Neuronal stem cell (in vitro differentiated cells): ENCODE measurements at regions not wholly inside any gene's neighbourhood (a gene's known extent, or its start where the extent isn't known, plus 50 kb on each side); places are given as distances from the start of the nearest gene placed in this dataset.
A peak's percentile ranks its signal among the peaks of the same experiment; 100 is the strongest.

Experiments
- DNase-seq: peaks from one replicate; pipeline ENCODE4 v3.0.0-alpha.2; 2013; ENCODE audit warnings: low spot score
- H2AFZ ChIP-seq: one replicate; pipeline ENCODE4 v1.6.1; 2013; ENCODE audit warnings: mild to moderate bottlenecking, low read length, inconsistent platforms
- H2AK5ac ChIP-seq: 2 replicates; pipeline ENCODE4 v1.6.1; 2013; ENCODE audit warnings: low read depth, mild to moderate bottlenecking, inconsistent platforms, low read length, moderate library complexity, mixed read lengths
- H2BK120ac ChIP-seq: 2 replicates; pipeline ENCODE4 v1.6.1; 2013; ENCODE audit warnings: low read depth, mild to moderate bottlenecking, inconsistent platforms, low read length, moderate library complexity, mixed read lengths
- H2BK12ac ChIP-seq: one replicate; pipeline ENCODE4 v1.6.1; 2013; ENCODE audit warnings: low read length, inconsistent platforms
- H2BK15ac ChIP-seq: 2 replicates; pipeline ENCODE4 v1.6.1; 2013; ENCODE audit warnings: mild to moderate bottlenecking, low read length, inconsistent platforms, mixed read lengths
- H2BK5ac ChIP-seq: one replicate; pipeline ENCODE4 v1.6.1; 2013; ENCODE audit warnings: inconsistent platforms, mild to moderate bottlenecking, low read length, moderate library complexity
- H3K14ac ChIP-seq: one replicate; pipeline ENCODE4 v1.6.1; 2013; ENCODE audit warnings: low read length, inconsistent platforms
- H3K18ac ChIP-seq: 2 replicates; pipeline ENCODE4 v1.6.1; 2013; ENCODE audit warnings: low read length, inconsistent platforms
- H3K23ac ChIP-seq: 2 replicates; pipeline ENCODE4 v1.6.1; 2013; ENCODE audit warnings: low read depth, mild to moderate bottlenecking, mixed read lengths, low read length, inconsistent platforms; ENCODE audit not compliant: poor library complexity
- H3K27ac ChIP-seq: replicated peaks from 3 replicates; pipeline ENCODE4 v1.5.1; 2013; ENCODE audit warnings: low read length, inconsistent platforms
- H3K27me3 ChIP-seq, 3 experiments: 2 replicates each; pipeline ENCODE4 v1.6.1; 2013; ENCODE audit warnings: low read length in 3 of 3, mild to moderate bottlenecking in 2 of 3, inconsistent platforms in 1 of 3, low read depth in 1 of 3, mixed read lengths in 1 of 3, moderate library complexity in 1 of 3; ENCODE audit not compliant: control insufficient read depth in 3 of 3, insufficient read depth in 3 of 3
- H3K36me3 ChIP-seq, 2 donors: replicated peaks in 1 of 2; 2 replicates each; pipeline ENCODE4 v1.6.1; 2013; ENCODE audit warnings: low read length in 2 of 2; ENCODE audit not compliant: control insufficient read depth in 2 of 2, insufficient read depth in 2 of 2
- H3K4ac ChIP-seq: 2 replicates; pipeline ENCODE4 v1.6.1; 2013; ENCODE audit warnings: inconsistent platforms, mild to moderate bottlenecking, low read length, moderate library complexity
- H3K4me1 ChIP-seq, 2 donors: 1 replicate in 1 of 2; 2 replicates in 1 of 2; pipeline ENCODE4 v1.6.1; 2013; ENCODE audit warnings: low read length in 2 of 2, low read depth in 1 of 2; ENCODE audit not compliant: control insufficient read depth in 2 of 2, insufficient read depth in 1 of 2
- H3K4me2 ChIP-seq: one replicate; pipeline ENCODE4 v1.6.1; 2013; ENCODE audit warnings: mild to moderate bottlenecking, low read length, inconsistent platforms; ENCODE audit not compliant: insufficient read depth, poor library complexity, severe bottlenecking
- H3K4me3 ChIP-seq, 2 donors: 2 replicates each; pipeline ENCODE4 v1.5.1; 2013; ENCODE audit warnings: low read length in 2 of 2, mild to moderate bottlenecking in 2 of 2, inconsistent platforms in 1 of 2, moderate library complexity in 1 of 2
- H3K79me1 ChIP-seq: one replicate; pipeline ENCODE4 v1.6.1; 2013; ENCODE audit warnings: low read depth, mild to moderate bottlenecking, inconsistent platforms, low read length, moderate library complexity
- H3K9ac ChIP-seq: one replicate; pipeline ENCODE4 v1.6.1; 2013; ENCODE audit warnings: mild to moderate bottlenecking, low read depth, low read length, inconsistent platforms; ENCODE audit not compliant: poor library complexity
- H3K9me3 ChIP-seq, 2 donors: replicated peaks in 1 of 2; 2 replicates each; pipeline versions ENCODE3 to v1.6.1; 2013; ENCODE audit warnings: low read length in 2 of 2, mild to moderate bottlenecking in 2 of 2, inconsistent platforms in 1 of 2, low read depth in 1 of 2, mixed read lengths in 1 of 2, moderate library complexity in 1 of 2; ENCODE audit not compliant: control insufficient read depth in 2 of 2, insufficient read depth in 1 of 2
- H4K8ac ChIP-seq: one replicate; pipeline ENCODE4 v1.6.1; 2013; ENCODE audit warnings: low read depth, mild to moderate bottlenecking, inconsistent platforms, low read length, moderate library complexity
- H4K91ac ChIP-seq: one replicate; pipeline ENCODE4 v1.6.1; 2013; ENCODE audit warnings: low read length, low read depth, mild to moderate bottlenecking, inconsistent platforms; ENCODE audit not compliant: poor library complexity
- WGBS, 2 donors: extraction: QIAGEN DNeasy Blood & Tissue Kit; methylation state at CpG; one replicate each; pipeline ENCODE4 v1.1.7; 2013; ENCODE audit warnings: missing lambda C conversion rate in 2 of 2, mixed read lengths in 1 of 2; ENCODE audit not compliant: insufficient read length in 2 of 2, insufficient replicate concordance in 1 of 2; ENCODE audit errors: extremely low coverage in 2 of 2; 5-methylcytosine and 5-hydroxymethylcytosine counted together

GRCh38 chr17:5962371-5962770 is 107.8 kb upstream of the WSCD1 start:
- Histone ChIP-seq H4K91ac (no peak overlapping the region), H3K4me1 (no peaks in the 10 kb centered on the region), H2BK15ac (no peak overlapping the region), H3K4me2 (no peak overlapping the region), H3K79me1 (no peaks in the 10 kb centered on the region), H2BK12ac (no peak overlapping the region), H3K27me3 (no peaks in the 10 kb centered on the region), H2BK5ac (no peak overlapping the region), H3K4me3 (no peak overlapping the region), H3K18ac (no peak overlapping the region), H3K9ac (no peak overlapping the region), H2AFZ (no peak overlapping the region), H3K14ac (no peak overlapping the region), H3K23ac (no peak overlapping the region), H3K9me3 (peaks cover 0 to 3% of the 10 kb centered on the region in 2 donors), H3K4ac (no peak overlapping the region), H2AK5ac (no peak overlapping the region), H3K27ac (no peak overlapping the region), H2BK120ac (no peak overlapping the region), H4K8ac (no peak overlapping the region), H3K36me3 (no peaks in the 10 kb centered on the region)
- no CpG with 5 or more reads among the region's 4 CpGs for WGBS, 2 donors
- DNase-seq: no peak

GRCh38 chr17:5971969-5972368 is 98.2 kb upstream of the WSCD1 start:
- Histone ChIP-seq H3K14ac (peak overlapping the region; percentile 38), H3K79me1 (no peaks in the 10 kb centered on the region), H3K4me3 (no peak overlapping the region), H3K23ac (no peak overlapping the region), H3K4me1 (peaks cover 0 to 2% of the 10 kb centered on the region in 2 donors), H4K8ac (no peak overlapping the region), H2AFZ (no peak overlapping the region), H3K4me2 (no peak overlapping the region), H3K9me3 (peaks cover 0 to 5% of the 10 kb centered on the region in 2 donors), H2BK5ac (no peak overlapping the region), H3K27ac (no peak overlapping the region), H2AK5ac (no peak overlapping the region), H2BK12ac (no peak overlapping the region), H3K36me3 (no peaks in the 10 kb centered on the region), H2BK15ac (no peak overlapping the region), H3K27me3 (peaks cover 0 to 4% (median 0%) of the 10 kb centered on the region in 3 experiments), H3K9ac (no peak overlapping the region), H3K4ac (no peak overlapping the region), H4K91ac (no peak overlapping the region), H3K18ac (no peak overlapping the region), H2BK120ac (no peak overlapping the region)
- WGBS, 2 donors: no CpG with 5 or more reads among the region's 1 CpG
- DNase-seq: no peak

DNA sequence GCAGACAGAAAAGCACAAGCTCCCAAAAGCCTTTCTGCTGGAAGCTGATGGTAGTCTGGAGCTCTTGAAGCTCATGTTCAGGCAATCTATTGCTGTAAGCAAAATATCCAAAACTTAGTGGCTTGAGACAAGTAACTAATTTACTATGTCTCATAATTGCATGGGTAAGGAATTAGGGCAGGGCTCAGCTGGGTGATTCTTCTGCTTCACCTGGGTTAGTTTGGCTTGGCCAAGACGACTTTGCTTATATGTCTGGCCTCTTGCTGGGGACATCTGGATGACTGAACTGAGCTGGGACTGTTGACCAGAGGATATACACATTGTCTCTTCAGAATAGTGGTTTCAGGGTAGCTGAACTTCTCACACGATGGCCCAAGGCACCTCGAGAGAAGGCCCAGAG is 96.8 kb upstream of the WSCD1 start:
- H3K18ac ChIP-seq: no peak overlapping the region

DNA sequence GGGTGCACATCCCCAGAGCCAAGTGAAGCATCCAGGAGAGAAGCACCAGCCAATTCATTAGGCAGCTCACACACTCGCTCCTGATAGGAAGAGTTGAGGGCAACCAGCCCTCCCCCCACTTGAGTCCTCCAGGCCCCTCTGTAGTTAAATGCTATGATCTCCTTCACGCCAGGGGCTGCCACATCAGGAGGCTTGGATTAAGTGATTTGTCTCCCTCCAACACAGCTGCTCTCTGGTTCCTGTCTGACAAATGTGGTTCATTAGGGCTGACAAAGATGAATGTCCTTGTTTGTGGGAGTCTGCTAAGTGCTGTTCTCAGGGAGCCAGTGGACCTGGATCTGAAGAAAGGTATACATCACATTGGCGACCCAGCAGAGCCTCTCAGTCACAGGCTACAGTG is 94.5 kb upstream of the WSCD1 start:
- H3K9ac ChIP-seq: no peak overlapping the region
- H4K91ac ChIP-seq: no peak overlapping the region
- H3K4ac ChIP-seq: no peak overlapping the region
- H3K4me1 ChIP-seq: peaks cover 0 to 2% of the 10 kb centered on the region in 2 donors
- no peak overlapping the region for H4K8ac ChIP-seq
- H3K79me1 ChIP-seq: no peaks in the 10 kb centered on the region
- H2AK5ac ChIP-seq: no peak overlapping the region
- no peak overlapping the region for H3K14ac ChIP-seq
- H3K36me3 ChIP-seq: no peaks in the 10 kb centered on the region
- no peak overlapping the region for H3K4me2 ChIP-seq
- no peak overlapping the region for H2BK5ac ChIP-seq
- no peak overlapping the region for H2BK12ac ChIP-seq
- WGBS, 2 donors: no CpG with 5 or more reads among the region's 3 CpGs
- peaks cover 0 to 13% (median 0%) of the 10 kb centered on the region in 3 experiments for H3K27me3 ChIP-seq
- H2BK15ac ChIP-seq: no peak overlapping the region
- H3K9me3 ChIP-seq: peaks cover 0 to 6% of the 10 kb centered on the region in 2 donors
- no peak overlapping the region for H3K27ac ChIP-seq
- peak overlapping the region in 1 of 2 donors; percentile 14 for H3K4me3 ChIP-seq
- DNase-seq: no peak
- H3K23ac ChIP-seq: no peak overlapping the region
- H3K18ac ChIP-seq: no peak overlapping the region
- H2AFZ ChIP-seq: no peak overlapping the region
- no peak overlapping the region for H2BK120ac ChIP-seq

More for the DNA sequence above, 96.8 kb upstream of the WSCD1 start:
- Histone ChIP-seq H3K4ac (no peak overlapping the region), H2AK5ac (no peak overlapping the region), H4K91ac (no peak overlapping the region), H3K4me1 (peaks cover 0 to 2% of the 10 kb centered on the region in 2 donors), H3K9ac (no peak overlapping the region), H2BK12ac (no peak overlapping the region), H2BK15ac (no peak overlapping the region), H3K4me3 (no peak overlapping the region), H2BK120ac (no peak overlapping the region), H3K4me2 (no peak overlapping the region), H3K23ac (no peak overlapping the region), H3K27me3 (peaks cover 0 to 11% (median 0%) of the 10 kb centered on the region in 3 experiments), H4K8ac (no peak overlapping the region), H3K14ac (no peak overlapping the region), H2AFZ (no peak overlapping the region), H3K36me3 (no peaks in the 10 kb centered on the region), H2BK5ac (no peak overlapping the region), H3K79me1 (no peaks in the 10 kb centered on the region), H3K27ac (no peak overlapping the region), H3K9me3 (peaks cover 0 to 3% of the 10 kb centered on the region in 2 donors)
- no peak for DNase-seq
- WGBS, 2 donors: no CpG with 5 or more reads among the region's 3 CpGs
